Liver (tissue), 8 donors: ENCODE measurements at regions not wholly inside any gene's neighbourhood (a gene's known extent, or its start where the extent isn't known, plus 50 kb on each side); places are given as distances from the start of the nearest gene placed in this dataset.

ENCODE experiments used
- DNase-seq: peaks from one replicate; pipeline ENCODE4 v3.0.0-alpha.2; 2017; ENCODE audit warnings: low spot score
- H3K27ac ChIP-seq, 2 donors: one replicate each; pipeline ENCODE4 v1.7.0; 2013; ENCODE audit warnings: inconsistent platforms in 2 of 2, low read length in 2 of 2, control low read depth in 1 of 2, low read depth in 1 of 2, mild to moderate bottlenecking in 1 of 2
- H3K27me3 ChIP-seq, 4 donors: one replicate each; pipeline versions ENCODE4 v1.6.1 to v1.7.0; 2013; ENCODE audit warnings: low read length in 3 of 4, inconsistent platforms in 1 of 4, mild to moderate bottlenecking in 1 of 4, moderate library complexity in 1 of 4; ENCODE audit not compliant: control insufficient read depth in 4 of 4, insufficient read depth in 4 of 4
- H3K36me3 ChIP-seq, 4 donors: one replicate each; pipeline versions ENCODE4 v1.6.1 to v1.7.0; 2013; ENCODE audit warnings: low read length in 3 of 4, mild to moderate bottlenecking in 3 of 4, low read depth in 1 of 4, moderate library complexity in 1 of 4; ENCODE audit not compliant: control insufficient read depth in 4 of 4, insufficient read depth in 3 of 4
- H3K4me1 ChIP-seq, 4 donors: one replicate each; pipeline versions ENCODE4 v1.6.1 to v1.7.0; 2013; ENCODE audit warnings: low read length in 3 of 4, mild to moderate bottlenecking in 3 of 4, moderate library complexity in 1 of 4; ENCODE audit not compliant: control insufficient read depth in 4 of 4, insufficient read depth in 4 of 4
- H3K4me3 ChIP-seq, 3 donors: one replicate each; pipeline versions ENCODE4 v1.6.1 to v1.7.0; 2013; ENCODE audit warnings: low read length in 3 of 3, control low read depth in 1 of 3, low read depth in 1 of 3, mild to moderate bottlenecking in 1 of 3
- H3K9ac ChIP-seq, 2 donors: one replicate each; pipeline ENCODE4 v1.7.0; 2013; ENCODE audit warnings: low read length in 2 of 2, mild to moderate bottlenecking in 2 of 2, moderate library complexity in 2 of 2, control low read depth in 1 of 2, low read depth in 1 of 2
- H3K9me3 ChIP-seq, 4 donors: one replicate each; pipeline versions ENCODE4 v1.6.1 to v1.7.0; 2013; ENCODE audit warnings: low read length in 3 of 4; ENCODE audit not compliant: control insufficient read depth in 4 of 4
- FOXA1 ChIP-seq: IDR thresholded peaks from 2 replicates; pipeline ENCODE4 v1.6.1; 2016; ENCODE audit warnings: antibody characterized with exemption
- FOXA2 ChIP-seq: IDR thresholded peaks from 2 replicates; pipeline ENCODE4 v1.6.1; 2016; ENCODE audit warnings: antibody characterized with exemption
- GABPA ChIP-seq, 2 donors: IDR thresholded peaks in 1 of 2; conservative IDR thresholded peaks in 1 of 2; 2 replicates each; pipeline ENCODE4 v1.6.1; 2016; ENCODE audit warnings: antibody characterized with exemption in 2 of 2, mild to moderate bottlenecking in 1 of 2, moderate library complexity in 1 of 2
- HNF4A ChIP-seq, 2 donors: conservative IDR thresholded peaks; 2 replicates each; pipeline ENCODE4 v1.6.1; 2016; ENCODE audit warnings: antibody characterized with exemption in 2 of 2, mild to moderate bottlenecking in 2 of 2
- HNF4G ChIP-seq: IDR thresholded peaks from 2 replicates; pipeline ENCODE4 v1.6.1; 2016; ENCODE audit warnings: antibody characterized with exemption
- JUND ChIP-seq, 2 donors: IDR thresholded peaks; 2 replicates each; pipeline ENCODE4 v1.6.1; 2016; ENCODE audit warnings: antibody characterized with exemption in 2 of 2
- MAX ChIP-seq: IDR thresholded peaks from 2 replicates; pipeline ENCODE4 v1.6.1; 2016; ENCODE audit warnings: antibody characterized with exemption
- RAD21 ChIP-seq, 2 donors: IDR thresholded peaks; 2 replicates each; pipeline ENCODE4 v1.6.1; 2016; ENCODE audit warnings: antibody characterized with exemption in 2 of 2, mild to moderate bottlenecking in 2 of 2
- REST ChIP-seq: IDR thresholded peaks from 2 replicates; pipeline ENCODE4 v1.6.1; 2016; ENCODE audit warnings: antibody characterized with exemption, mild to moderate bottlenecking
- SP1 ChIP-seq: IDR thresholded peaks from 2 replicates; pipeline ENCODE4 v1.6.1; 2018; ENCODE audit warnings: antibody characterized with exemption, mild to moderate bottlenecking
- WGBS: extraction: QIAGEN DNeasy Blood & Tissue Kit; methylation state at CpG from one replicate; pipeline ENCODE4 v1.1.7; 2013; 5-methylcytosine and 5-hydroxymethylcytosine counted together
- TF ChIP-seq, protein P1 (sequence below): fragments of 150-350 bp; IDR thresholded peaks from 2 replicates; pipeline ENCODE4 v1.5.1; 2017; ENCODE audit warnings: improper control_type of control experiment, low read depth, low read length; ENCODE audit not compliant: missing input control
- TF ChIP-seq, protein P2 (sequence below): IDR thresholded peaks from 2 replicates; pipeline ENCODE4 v1.6.1; 2016; ENCODE audit warnings: antibody characterized with exemption
- donor health status: healthy.
- donor health status: healthy.
- donor health status: healthy.
- donor health status: healthy.
- donor health status: healthy.

- TF ChIP-seq HNF4G (no peak), GABPA (IDR thresholded peaks at IDR 0.05 in 1 of 2, conservative IDR thresholded peaks at IDR 0.05 in 1 of 2) (no peak), RAD21 (IDR thresholded peaks at IDR 0.05) (no peak), MAX (no peak), HNF4A (conservative IDR thresholded peaks at IDR 0.05) (no peak), FOXA1 (no peak), REST (no peak), JUND (IDR thresholded peaks at IDR 0.05) (no peak)
- TF ChIP-seq, protein P1, sequence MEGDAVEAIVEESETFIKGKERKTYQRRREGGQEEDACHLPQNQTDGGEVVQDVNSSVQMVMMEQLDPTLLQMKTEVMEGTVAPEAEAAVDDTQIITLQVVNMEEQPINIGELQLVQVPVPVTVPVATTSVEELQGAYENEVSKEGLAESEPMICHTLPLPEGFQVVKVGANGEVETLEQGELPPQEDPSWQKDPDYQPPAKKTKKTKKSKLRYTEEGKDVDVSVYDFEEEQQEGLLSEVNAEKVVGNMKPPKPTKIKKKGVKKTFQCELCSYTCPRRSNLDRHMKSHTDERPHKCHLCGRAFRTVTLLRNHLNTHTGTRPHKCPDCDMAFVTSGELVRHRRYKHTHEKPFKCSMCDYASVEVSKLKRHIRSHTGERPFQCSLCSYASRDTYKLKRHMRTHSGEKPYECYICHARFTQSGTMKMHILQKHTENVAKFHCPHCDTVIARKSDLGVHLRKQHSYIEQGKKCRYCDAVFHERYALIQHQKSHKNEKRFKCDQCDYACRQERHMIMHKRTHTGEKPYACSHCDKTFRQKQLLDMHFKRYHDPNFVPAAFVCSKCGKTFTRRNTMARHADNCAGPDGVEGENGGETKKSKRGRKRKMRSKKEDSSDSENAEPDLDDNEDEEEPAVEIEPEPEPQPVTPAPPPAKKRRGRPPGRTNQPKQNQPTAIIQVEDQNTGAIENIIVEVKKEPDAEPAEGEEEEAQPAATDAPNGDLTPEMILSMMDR, result no peak
- 81% methylated on average over 7 of the region's 7 CpGs for WGBS
- H3K27ac ChIP-seq, result no peak overlapping the region
- no peaks in the 10 kb centered on the region for H3K4me1 ChIP-seq
- no peak for DNase-seq
- peaks cover under 1 to 23% (median 3%) of the 10 kb centered on the region in 4 donors for H3K9me3 ChIP-seq
- no peaks in the 10 kb centered on the region for H3K36me3 ChIP-seq
- no peak overlapping the region for H3K9ac ChIP-seq
- H3K4me3 ChIP-seq, result no peak overlapping the region
- H3K27me3 ChIP-seq, result peaks cover 0 to 4% (median 1%) of the 10 kb centered on the region in 4 donors
These were observed 201.6 kb downstream of the IRX2 start for GRCh38 chr5:2549900-2550299.

- Histone ChIP-seq H3K36me3 (no peaks in the 10 kb centered on the region), H3K9me3 (peaks cover 0 to 18% (median 3%) of the 10 kb centered on the region in 4 donors), H3K27ac (no peak overlapping the region), H3K4me3 (no peak overlapping the region), H3K27me3 (peaks cover 0 to 4% (median 1%) of the 10 kb centered on the region in 4 donors), H3K4me1 (no peaks in the 10 kb centered on the region), H3K9ac (no peak overlapping the region)
- DNase-seq, result no peak
- WGBS, result 88% methylated on average over 10 of the region's 10 CpGs
- TF ChIP-seq HNF4G (no peak), SP1 (no peak), RAD21 (IDR thresholded peaks at IDR 0.05) (no peak), HNF4A (conservative IDR thresholded peaks at IDR 0.05) (no peak), FOXA2 (no peak)
- TF ChIP-seq, protein P2, sequence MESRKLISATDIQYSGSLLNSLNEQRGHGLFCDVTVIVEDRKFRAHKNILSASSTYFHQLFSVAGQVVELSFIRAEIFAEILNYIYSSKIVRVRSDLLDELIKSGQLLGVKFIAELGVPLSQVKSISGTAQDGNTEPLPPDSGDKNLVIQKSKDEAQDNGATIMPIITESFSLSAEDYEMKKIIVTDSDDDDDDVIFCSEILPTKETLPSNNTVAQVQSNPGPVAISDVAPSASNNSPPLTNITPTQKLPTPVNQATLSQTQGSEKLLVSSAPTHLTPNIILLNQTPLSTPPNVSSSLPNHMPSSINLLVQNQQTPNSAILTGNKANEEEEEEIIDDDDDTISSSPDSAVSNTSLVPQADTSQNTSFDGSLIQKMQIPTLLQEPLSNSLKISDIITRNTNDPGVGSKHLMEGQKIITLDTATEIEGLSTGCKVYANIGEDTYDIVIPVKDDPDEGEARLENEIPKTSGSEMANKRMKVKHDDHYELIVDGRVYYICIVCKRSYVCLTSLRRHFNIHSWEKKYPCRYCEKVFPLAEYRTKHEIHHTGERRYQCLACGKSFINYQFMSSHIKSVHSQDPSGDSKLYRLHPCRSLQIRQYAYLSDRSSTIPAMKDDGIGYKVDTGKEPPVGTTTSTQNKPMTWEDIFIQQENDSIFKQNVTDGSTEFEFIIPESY, result no peak
These were observed 202.1 kb downstream of the IRX2 start for GRCh38 chr5:2549354-2549753.
